Testis (tissue), 2 donors: ENCODE measurements at regions not wholly inside any gene's neighbourhood (a gene's known extent, or its start where the extent isn't known, plus 50 kb on each side); places are given as distances from the start of the nearest gene placed in this dataset.

Source experiments
- POLR2A ChIP-seq: fragments of 450-650 bp; IDR thresholded peaks from one replicate; pipeline ENCODE4 v1.6.1; 2017; ENCODE audit warnings: antibody characterized with exemption, mild to moderate bottlenecking, moderate library complexity
- TF ChIP-seq, protein P1 (sequence below), 3 experiments: fragments of 450-650 bp in 2 of 3; fragments of 200-600 bp in 1 of 3; sonication (generic) in 1 of 3; IDR thresholded peaks; one replicate each; pipeline ENCODE4 v1.5.1; 2016 to 2019; ENCODE audit warnings: antibody characterized with exemption in 3 of 3, mild to moderate bottlenecking in 2 of 3, moderate library complexity in 1 of 3

DNA sequence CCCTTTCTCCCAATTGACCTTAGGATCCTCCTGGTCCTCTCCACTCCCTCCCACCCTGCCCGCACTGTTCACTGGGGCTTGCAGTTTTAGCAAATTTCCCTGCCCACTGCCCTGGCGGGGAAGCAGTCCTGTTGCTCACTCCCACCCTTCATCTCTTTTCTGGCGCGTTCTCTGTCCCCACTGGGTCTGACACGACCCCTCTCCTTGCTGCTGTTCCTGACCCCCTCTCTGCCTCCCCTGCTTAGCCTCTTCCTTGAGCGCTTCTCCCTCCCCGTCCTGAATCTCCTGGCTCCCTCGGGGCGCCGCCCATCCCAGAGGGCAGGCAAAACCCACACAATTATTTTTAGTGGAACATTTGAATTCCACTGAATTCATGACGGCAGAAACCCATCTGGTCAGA is 1796.4 kb downstream of the TP53TG3F start:
- TF ChIP-seq, protein P1, sequence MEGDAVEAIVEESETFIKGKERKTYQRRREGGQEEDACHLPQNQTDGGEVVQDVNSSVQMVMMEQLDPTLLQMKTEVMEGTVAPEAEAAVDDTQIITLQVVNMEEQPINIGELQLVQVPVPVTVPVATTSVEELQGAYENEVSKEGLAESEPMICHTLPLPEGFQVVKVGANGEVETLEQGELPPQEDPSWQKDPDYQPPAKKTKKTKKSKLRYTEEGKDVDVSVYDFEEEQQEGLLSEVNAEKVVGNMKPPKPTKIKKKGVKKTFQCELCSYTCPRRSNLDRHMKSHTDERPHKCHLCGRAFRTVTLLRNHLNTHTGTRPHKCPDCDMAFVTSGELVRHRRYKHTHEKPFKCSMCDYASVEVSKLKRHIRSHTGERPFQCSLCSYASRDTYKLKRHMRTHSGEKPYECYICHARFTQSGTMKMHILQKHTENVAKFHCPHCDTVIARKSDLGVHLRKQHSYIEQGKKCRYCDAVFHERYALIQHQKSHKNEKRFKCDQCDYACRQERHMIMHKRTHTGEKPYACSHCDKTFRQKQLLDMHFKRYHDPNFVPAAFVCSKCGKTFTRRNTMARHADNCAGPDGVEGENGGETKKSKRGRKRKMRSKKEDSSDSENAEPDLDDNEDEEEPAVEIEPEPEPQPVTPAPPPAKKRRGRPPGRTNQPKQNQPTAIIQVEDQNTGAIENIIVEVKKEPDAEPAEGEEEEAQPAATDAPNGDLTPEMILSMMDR (IDR thresholded peaks at IDR 0.05) = no peak
- TF ChIP-seq POLR2A = no peak
